CD4-positive, alpha-beta T cell treated with Interferon alpha-2 for 1 hour (primary cell): ENCODE measurements at regions not wholly inside any gene's neighbourhood (a gene's known extent, or its start where the extent isn't known, plus 50 kb on each side); places are given as distances from the start of the nearest gene placed in this dataset.

Experiments
- DNase-seq, 2 donors: peaks; one replicate each; pipeline ENCODE4 v3.0.0-alpha.2; 2020 to 2022

DNA sequence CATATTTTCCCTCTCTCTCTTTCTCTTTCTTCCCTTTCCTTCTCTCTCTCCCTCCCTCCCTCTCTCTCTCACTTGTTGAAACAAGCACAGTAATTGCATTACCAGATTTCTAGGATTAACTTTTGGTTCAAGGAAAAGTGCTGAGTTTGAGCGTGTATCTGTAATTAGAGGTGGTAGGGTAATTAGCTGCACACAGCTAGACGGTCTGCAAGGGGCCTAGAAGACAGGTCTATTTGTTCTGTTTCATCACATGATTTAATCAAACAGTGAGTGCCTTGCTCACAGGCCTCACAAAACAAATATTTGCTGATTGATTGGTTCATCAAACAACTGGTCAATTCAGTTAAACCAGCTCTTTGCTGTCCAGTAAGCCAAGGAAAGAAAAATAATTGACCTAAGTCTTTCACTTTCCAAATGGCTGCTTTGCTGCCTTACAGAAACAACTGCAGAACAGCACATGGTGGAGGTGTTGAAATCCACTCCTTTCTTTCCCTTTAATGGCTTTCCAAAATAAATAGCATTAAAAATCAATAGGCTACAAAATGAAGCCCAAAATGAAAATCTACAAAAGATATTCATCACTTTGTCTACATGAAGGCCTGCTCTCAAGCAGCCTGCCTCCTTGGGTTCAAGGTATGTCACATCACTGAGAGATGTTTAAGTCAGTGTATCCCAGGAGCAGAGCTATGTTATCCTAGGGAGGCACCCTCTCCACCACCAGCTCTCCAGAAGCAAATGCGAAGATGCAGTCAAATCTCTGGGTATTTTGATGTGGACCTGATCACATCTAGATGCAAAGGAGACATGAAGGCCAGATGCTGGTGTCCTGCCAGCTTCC is 264.4 kb upstream of the SIX2 start:
- DNase-seq, result no peak

DNA sequence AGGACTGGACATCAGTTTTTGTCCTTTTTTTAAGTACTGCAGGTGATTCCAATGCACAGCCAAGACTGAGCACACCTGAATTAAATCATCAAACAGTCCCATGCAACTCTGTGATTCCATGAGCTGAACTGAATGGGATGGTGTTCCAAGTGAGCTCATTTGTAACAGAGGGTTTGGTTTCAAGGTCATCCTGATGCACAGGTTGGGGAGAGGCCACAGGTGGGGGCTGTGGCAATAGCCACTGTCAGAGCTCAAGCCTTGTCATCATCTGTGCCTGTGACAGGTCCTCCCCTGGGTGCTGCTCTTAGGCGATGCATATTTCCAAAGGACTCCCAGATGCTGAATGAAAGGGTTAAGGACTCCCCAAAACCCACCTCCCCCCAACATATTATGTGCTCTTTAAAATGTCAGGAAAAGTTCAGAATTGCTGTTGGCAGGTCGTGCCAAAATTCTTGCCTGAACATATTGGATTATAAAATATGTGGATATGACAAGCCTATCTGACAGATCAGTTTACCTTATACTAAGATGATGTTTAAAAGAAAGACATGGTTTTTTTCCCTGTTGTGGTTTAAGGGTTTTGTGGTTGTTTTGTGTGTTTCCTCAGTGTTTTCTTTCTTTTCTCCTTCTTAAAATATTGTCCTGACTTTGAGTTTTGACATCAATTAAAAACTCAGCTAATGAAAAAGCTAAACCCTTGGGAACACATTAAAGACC is 263.5 kb upstream of the SIX2 start:
- no peak for DNase-seq

DNA sequence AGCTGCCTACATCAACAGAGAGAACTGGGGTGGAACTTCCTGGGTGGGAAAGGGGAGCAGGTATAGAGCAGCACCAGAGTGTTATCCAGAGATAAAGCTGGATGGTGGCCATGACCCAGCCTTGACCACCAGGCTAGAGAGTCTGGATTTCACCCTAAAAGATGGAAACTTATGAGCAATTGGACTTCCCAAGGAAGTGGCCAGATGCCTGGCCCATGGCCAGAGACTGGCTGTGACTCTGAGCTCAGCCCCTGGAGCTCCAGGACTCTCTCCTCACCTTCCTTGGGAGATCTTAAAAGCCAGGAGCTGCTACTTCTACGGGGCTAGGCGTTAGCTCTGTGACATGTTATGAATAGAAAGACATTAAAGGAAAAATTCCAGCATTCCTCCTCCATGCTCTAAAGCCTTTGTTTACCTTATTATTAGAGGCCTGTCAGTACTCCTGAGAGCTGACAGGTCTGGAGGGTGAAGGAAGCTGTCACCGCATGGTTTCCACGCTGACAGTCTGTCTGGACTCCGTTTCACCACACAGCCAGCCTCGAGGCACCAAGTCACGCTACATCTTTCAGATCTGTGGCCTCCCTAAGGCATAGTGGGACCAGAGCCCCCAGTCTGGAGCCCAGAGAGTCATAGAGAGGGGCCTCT is 260.0 kb upstream of the SIX2 start:
- DNase-seq, result no peak

DNA sequence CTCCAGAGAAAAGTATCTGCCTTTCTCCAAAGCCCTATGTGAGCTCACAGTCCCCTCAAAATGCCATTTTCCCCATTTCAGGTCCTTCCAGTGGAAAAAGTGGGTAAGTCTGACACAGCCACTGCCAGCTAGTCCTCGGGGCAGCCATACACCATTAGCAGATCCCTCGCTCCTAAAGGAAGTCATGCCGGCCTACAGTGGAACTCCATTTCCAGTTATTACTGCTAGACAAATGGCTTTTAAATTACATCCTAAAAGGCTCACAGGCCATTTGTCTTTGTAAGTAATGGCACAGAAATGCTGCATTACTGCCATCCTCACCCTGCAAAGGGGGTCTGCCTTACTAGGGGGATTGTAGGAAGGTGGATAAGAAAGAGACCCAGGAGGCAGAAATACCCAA is 259.4 kb upstream of the SIX2 start:
- no peak for DNase-seq

DNA sequence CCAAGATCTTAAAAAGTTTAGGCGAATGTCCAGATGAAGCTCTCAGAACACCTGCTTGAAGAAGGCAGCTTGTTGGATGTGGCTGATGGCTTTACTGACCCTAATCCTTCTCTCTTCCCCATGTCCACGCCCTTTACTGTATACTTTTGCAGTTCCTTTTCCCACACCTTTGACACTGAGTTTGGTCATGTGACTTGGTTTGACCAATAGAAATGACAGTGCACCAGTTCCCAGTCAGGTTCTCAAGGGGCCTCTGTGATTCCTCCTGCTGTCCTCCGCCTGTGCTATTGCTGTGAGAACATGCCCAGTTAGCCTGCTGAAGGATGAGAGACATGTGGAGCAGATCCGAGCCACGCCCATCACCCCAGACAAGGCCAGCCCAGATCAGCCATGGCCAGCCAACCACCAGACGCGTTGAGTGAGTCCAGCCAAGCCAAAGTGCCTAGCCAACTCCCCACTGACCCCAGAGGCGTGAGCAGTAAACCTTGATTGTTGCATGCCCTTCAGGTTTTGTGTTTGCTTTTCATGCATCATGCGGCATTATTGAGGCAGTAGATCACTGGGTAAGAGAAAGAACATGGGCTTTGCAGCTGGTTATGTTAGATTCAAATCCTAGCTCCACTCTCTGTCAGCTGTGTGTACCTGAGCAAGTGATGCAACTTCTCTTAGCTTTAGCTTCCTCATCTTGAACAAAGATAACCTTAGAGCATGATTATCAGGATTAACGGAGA is 258.0 kb upstream of the SIX2 start:
- no peak for DNase-seq

DNA sequence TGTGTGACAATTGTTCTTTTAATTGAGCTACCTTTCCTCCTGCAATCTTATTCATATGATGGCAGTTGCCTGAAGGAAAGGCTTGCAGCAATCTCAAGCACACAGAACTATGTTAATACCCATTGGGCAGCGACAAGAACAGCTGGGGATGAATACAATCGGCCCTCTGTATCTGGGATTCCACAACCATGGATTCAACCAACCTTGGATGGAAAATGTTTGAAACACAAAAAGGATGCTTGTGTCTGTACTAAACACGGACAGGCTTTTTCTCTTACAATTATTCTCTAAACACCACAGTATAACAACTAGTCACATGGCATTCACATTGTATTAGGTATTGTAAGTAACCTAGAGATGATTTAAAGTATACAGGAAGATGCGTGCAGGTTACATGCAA is 256.1 kb upstream of the SIX2 start:
- no peak for DNase-seq

DNA sequence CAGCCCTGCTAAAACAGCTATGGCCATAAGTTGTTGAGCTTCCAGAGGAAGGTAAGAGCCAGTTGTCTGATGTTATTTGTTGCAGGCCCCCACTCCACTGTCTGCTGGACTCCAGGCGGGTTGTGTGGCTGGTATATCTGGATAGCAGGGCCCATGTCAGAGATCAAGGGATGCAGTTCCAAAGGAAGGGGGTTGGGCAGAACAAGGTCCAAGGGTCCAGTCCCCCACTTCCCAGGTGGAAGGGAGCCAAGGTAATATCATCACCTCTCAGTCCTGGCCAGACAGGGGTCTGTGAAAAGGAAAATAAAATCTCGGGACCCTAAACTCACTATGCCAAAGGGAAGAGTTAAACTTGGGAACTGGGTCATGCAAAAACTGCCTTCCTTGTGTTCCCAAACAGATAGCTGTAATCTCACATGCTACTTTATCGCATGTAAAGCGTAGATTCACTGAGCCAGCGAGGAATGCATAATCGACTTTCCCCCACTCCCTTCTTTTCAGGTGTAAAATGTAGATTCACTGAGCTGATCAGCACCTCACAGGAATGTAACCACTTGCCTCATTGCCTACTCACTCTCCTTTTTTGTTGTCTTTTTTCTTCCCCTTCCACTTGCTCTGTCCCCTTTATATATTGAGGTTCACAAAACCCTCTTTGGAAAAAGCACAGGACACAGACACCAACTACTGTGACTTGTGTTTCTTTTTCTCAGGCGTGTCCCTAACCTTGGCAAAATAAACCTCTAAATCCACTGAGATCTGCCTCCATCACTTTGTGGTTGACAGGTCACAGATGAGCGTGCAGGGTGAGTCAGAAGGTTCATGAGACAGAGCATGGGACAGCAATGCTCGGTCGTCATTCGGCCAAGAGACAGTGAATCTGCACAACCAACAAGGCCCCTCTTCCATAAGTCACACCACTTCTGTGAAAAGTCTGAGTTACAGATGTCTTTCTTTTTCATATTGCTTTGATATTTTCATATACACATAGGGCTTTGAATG is 255.3 kb upstream of the SIX2 start:
- no peak for DNase-seq

DNA sequence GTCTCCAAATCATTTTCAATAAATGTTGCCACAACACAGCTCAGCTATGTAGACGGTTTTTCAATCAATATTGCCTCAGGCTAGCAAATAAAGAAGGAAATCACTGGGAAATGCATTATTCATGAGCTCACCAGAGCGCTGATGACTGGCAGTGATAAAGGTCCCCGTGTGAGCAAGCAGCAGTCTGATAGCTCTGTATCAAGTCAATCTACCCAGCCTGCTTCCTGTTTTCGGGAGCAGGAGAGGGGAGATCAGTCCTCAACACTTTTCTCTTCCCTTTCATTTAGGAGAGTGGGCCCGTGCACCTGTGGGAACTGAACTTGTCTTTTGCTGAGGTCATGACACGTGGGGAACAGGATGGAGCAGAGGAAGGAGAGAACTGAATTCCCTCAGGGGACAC is 253.9 kb upstream of the SIX2 start:
- no peak for DNase-seq

DNA sequence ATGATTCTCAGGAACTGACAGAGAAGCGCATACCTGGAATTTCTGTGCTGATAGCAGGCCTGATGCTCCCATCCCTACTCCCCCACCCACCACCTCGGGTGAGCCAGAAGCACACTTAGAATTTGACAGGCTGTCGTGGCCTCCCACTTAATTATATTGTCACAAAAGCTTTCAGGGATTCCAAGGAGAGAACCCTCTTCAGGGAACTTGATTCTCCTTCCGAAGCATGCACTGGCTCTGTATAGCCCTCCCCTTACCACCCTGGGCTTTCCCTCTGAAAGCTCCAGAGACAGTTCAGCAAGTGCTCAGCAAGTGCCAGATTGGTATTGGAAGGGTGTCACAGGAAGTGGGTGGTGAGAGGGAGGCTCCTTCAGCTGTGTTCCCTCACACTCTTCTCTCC is 252.5 kb upstream of the SIX2 start:
- DNase-seq, result no peak

DNA sequence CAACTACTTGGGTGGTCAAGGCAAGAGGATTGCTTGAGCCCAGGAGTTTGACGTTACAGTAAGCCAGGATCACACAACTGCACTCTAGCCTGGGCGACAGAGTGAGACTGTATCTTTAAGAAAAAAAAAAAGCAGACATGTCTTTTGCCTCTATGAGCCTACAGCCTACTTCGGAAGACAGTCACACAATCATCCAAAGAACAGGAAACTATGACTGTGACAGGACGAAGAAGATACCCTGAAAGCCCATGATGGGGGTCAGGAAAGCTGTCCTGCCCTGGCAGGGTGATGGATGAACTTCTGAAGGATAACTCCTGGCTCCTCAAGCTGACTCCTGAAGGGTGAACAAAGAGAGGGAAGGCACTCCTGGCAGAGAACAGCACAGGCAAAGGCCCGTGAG is 251.7 kb upstream of the SIX2 start:
- DNase-seq, result no peak

DNA sequence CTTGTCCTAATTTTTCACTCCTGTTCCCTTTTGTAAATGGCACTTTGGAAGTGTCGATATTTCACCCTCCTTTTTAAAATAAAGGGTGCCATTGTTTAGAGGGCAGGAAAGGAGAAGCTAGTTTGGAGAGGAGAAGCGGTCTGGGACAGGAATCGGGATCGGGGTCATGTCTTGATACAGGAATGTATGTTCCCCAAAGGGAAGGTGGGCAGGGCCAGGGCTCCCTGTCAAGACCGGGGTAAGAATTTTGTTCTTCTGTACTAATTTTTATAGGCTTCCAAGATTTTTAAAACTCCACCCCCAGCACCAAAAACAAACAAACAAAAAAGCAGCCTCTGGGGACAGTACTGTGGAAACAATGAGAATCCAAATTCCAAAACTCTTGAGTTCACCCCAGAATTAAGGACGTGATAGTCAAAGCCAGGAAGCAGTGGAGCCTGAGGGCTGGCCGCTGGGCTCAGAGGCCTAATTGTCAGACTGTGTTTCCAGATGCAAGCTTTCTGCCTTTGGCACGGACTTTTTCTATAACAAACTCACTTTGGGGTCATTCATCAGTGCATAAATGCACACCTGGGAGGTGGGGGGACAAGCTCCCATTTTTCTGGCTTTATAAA is 250.4 kb upstream of the SIX2 start:
- no peak for DNase-seq

DNA sequence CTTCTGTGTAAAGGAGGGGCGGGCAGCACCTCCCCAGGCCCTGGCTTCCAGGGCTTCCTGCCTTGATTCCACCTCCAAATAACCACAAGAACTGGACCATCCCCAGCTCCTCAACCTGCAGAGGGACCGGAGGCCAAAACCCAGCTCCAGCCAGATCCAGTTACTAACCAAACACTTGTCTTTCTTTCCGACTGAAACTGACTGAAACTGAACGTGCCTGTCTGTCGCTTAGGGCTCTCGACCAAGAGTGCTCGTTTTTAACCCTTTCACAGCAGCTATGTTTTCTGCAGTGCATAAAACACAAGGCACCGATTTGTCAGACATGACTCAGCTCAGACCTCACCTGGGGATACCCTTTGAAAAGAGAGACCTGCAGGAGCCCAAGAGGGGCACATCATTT is 249.9 kb upstream of the SIX2 start:
- DNase-seq, result no peak

DNA sequence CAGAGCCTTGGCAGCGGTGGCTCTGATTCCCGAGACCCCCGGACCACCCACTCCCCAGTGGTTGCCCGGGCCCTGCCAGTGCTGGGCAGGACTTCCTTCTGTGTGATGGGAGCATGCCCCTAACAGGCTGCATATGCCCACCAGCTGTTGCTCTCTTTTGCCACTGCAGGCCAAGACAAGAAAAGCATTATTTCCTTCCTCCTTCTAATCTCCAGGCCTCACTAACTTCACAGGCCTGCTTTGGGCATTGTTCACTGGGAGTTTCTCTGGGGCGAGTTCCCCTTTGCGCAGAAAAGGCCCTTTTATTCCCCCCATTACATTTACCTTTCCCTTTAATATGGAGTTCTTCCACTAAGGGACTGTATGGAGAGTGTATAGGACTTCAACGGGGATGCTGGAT is 249.1 kb upstream of the SIX2 start:
- DNase-seq, result no peak

DNA sequence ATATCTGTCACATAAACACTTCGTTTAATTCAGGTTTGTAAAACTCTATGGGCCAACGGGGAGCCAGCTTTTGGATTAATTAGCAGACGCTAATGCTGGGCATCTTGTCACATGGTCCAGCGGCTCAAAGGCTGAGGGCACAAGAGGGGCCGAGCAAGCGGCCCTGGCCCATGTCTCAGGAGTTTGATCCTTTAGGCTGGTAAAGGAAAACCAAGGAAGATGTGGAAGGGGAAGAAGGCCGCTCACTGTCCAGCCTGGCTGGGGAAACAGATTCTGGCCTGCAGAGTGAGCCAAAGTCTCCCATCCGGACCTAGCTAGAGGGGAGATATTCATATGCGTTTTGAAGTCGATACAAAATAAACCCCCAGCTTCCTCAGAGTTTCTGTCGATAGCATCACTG is 248.6 kb upstream of the SIX2 start:
- DNase-seq, result no peak

DNA sequence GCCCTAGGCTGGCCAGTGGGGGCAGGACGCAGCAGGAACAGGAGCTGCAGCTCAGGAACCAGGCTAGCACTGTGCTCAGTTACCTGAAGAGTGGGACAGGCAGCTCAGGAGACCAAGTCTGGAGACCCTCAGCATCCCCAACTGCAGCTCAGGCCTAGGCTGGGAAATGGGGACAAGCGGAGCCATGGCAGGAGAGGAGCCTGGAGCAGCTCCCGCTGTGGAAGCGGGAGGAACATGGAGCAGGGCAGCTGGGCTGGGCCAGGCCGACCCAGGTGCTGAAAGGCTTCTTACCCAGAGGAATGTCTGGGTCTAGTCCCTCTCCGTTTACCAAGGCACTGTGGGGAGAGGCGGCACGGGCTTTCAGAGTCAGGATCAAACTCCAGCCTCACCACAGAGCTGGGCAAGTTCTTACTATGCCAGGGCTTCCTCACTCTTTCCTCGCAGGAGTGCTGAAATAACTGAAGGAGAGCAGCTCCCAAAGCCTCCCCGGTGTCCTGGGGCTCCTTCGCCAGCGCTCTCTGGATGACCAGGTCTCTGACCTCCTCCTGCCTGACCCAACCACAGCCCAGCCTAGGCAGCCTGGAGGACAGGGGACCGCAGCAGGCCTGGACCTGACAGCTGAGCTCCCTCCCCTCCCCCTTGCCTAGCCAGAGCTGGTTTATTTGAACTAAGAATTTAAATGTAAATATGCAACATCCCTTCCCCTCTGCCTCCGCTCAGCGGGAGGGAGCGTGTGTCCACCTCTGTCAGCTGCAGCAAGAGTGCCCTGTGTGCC is 247.8 kb upstream of the SIX2 start:
- no peak for DNase-seq

DNA sequence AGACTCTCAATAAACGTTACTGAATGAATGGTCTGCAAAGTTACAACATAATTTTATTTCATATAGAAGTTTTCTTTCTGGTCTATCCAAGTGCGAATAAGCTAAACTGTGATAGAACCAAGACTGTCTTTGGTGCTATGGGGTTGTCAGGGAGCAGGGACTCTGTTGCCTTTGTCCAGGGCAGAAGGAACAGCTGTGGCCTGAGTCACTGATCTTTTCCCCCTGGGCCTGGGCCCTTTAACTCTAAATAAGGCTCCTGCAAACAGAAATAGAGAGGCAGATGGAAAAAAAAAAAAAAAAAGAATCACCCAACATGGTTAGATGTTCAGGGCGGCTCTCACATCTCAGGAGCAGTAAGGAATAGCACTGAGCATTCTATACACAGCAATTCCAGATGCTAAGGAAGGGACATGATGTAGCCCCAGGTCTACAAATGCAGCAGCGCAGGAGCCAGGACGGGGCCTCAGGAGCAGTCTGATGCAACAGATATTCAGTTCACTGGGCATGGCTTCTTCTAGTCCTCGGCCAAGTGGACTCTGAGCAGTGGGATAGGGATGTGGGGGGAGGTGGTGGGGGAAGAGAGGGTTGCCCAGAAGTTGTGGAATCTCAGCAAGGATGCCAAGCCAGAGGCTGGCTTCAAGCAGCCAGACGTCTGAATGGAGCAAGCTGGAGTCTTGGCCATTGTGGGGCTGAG is 247.1 kb upstream of the SIX2 start:
- DNase-seq, result no peak

DNA sequence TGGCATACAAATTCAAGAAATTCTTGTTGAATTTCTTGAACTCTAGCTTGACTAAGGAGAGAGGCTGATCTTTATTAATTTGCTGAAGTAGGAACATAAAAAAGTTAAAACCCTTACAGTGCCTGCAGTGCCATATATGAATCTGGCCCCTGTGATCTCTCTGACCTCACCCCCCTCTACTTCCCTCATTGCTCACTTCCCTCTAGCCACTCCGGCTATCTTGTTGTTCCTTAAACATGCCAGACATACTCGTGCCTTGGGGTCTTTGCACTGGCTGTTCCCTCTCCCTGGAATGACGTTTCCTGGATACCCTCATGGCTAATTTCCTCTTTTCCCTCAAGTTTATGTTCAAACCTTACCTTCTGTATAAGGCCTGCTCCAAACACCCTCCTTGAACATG is 246.3 kb upstream of the SIX2 start:
- no peak for DNase-seq

DNA sequence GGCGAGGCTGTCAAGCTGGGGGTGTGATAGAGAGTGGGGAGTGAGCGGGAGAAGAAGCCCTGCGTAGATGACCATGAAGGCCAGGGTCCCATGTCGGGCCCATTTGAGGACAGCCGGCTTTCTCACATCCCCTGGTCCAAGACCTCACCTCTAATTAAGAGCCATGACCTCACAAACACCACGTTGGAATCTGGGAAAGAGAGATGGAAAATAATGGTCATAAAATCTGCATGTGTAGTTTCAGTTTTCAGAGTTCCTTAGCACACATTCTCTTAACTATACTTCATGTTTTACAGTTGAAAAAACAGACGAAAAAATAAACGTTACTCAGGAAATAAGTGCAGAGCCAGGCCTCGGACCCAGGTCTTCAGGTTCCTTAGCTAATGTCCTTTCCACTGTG is 244.8 kb upstream of the SIX2 start:
- no peak for DNase-seq

DNA sequence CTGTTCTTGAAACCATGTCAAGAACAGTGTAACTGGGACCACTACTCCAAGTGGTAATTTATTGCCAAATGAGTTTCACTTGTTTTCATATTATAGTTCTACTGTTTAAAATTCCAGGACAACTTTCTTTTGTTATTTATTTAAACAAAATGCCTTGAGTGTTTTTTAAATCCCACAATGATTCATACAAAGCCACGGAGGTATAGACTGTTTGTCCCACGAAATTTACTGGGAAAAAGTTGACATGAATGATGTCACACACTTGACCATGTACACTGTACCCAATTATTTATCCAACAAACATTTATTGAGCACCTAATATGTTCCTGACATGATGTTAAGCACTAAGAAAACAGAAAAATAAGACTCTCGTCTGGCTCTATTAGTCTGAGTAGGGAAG is 243.9 kb upstream of the SIX2 start:
- no peak for DNase-seq

DNA sequence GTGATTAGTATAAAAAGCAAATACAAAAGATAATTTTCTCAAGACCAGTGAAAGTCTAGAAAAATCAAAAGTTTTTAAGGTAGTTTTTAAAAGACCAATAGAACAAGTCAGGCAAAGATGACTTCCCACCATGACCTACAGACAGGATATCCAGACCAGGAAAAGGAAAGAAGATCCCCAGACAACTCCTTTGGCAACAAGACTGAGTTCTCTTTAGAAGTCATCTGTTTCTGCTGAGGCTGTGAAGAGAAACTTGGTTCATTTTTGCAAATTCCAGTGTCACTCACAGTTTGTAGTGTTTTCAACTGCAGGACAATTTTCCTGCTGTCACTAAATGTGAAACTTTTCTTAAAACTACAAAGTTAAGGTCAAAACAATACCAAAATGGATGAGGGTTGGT is 240.9 kb upstream of the SIX2 start:
- no peak for DNase-seq
